IMR-90 (cell line): ENCODE measurements at regions not wholly inside any gene's neighbourhood (a gene's known extent, or its start where the extent isn't known, plus 50 kb on each side); places are given as distances from the start of the nearest gene placed in this dataset.

ENCODE experiments used
- BHLHE40 ChIP-seq: fragments of 150-350 bp; IDR thresholded peaks from 2 replicates; pipeline ENCODE4 v1.6.1; 2016; ENCODE audit warnings: mild to moderate bottlenecking, low read depth, low read length
- CEBPB ChIP-seq: IDR thresholded peaks from 2 replicates; pipeline ENCODE4 v1.6.1; 2012; ENCODE audit warnings: low read depth, low read length, improper control_type of control experiment
- MXI1 ChIP-seq: IDR thresholded peaks from 2 replicates; pipeline ENCODE4 v1.6.1; 2012; ENCODE audit warnings: low read depth, mild to moderate bottlenecking, low read length, moderate library complexity, borderline replicate concordance
- NFE2L2 ChIP-seq: fragments of 150-350 bp; IDR thresholded peaks from 2 replicates; pipeline ENCODE4 v1.6.1; 2016; ENCODE audit warnings: low read depth, mild to moderate bottlenecking, low read length
- POLR2A ChIP-seq: IDR thresholded peaks from 2 replicates; pipeline ENCODE4 v1.6.1; 2012; ENCODE audit warnings: mild to moderate bottlenecking, low read depth, low read length
- RAD21 ChIP-seq: IDR thresholded peaks from 2 replicates; pipeline ENCODE4 v1.6.1; 2012; ENCODE audit warnings: low read length, improper control_type of control experiment
- RCOR1 ChIP-seq: IDR thresholded peaks from 2 replicates; pipeline ENCODE4 v1.6.1; 2012; ENCODE audit warnings: mild to moderate bottlenecking, low read length, improper control_type of control experiment; ENCODE audit not compliant: insufficient replicate concordance
- RFX5 ChIP-seq: IDR thresholded peaks from 2 replicates; pipeline ENCODE4 v1.8.0; 2012; ENCODE audit warnings: low read depth, mild to moderate bottlenecking, low read length, moderate library complexity
- SMC3 ChIP-seq: fragments of 150-350 bp; IDR thresholded peaks from 2 replicates; pipeline ENCODE4 v1.6.1; 2016; ENCODE audit warnings: low read depth, mild to moderate bottlenecking, antibody characterized with exemption, low read length, moderate library complexity
- TF ChIP-seq, protein P1 (sequence below): conservative IDR thresholded peaks from 2 replicates; pipeline ENCODE4 v1.5.1; 2012; ENCODE audit warnings: mild to moderate bottlenecking, low read depth, low read length, improper control_type of control experiment
- TF ChIP-seq, protein P2 (sequence below): fragments of 150-350 bp; IDR thresholded peaks from 2 replicates; pipeline ENCODE4 v1.6.1; 2016; ENCODE audit warnings: low read depth, mild to moderate bottlenecking, low read length, moderate library complexity, borderline replicate concordance
- TF ChIP-seq, protein P3 (sequence below): fragments of 150-350 bp; IDR thresholded peaks from 2 replicates; pipeline ENCODE4 v1.6.1; 2017; ENCODE audit warnings: mild to moderate bottlenecking, antibody characterized with exemption, low read length, low read depth

DNA sequence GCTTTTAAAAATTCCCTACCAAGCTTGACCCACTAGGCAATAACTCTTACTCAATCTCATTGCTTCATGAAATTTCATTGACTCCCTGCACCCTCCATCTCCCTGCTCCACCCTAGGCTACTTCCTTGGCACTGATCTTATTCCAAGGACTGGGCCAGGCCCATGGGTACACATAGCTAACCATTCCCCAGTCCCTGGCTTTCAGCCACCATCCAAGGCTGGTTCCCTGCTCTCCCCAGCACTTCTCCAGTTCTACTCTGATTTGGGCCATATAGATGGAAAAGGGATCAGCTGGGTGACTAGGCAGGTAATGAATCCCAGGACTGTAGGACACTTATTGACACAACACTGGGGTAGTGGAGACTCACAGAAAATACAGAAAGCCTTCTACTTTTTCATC, 88.1 kb upstream of the NEO1 start:
- TF ChIP-seq CEBPB (no peak), MXI1 (no peak), RAD21 (no peak), POLR2A (no peak), SMC3 (no peak), RCOR1 (no peak), NFE2L2 (no peak), BHLHE40 (no peak), RFX5 (no peak)
- TF ChIP-seq, protein P1, sequence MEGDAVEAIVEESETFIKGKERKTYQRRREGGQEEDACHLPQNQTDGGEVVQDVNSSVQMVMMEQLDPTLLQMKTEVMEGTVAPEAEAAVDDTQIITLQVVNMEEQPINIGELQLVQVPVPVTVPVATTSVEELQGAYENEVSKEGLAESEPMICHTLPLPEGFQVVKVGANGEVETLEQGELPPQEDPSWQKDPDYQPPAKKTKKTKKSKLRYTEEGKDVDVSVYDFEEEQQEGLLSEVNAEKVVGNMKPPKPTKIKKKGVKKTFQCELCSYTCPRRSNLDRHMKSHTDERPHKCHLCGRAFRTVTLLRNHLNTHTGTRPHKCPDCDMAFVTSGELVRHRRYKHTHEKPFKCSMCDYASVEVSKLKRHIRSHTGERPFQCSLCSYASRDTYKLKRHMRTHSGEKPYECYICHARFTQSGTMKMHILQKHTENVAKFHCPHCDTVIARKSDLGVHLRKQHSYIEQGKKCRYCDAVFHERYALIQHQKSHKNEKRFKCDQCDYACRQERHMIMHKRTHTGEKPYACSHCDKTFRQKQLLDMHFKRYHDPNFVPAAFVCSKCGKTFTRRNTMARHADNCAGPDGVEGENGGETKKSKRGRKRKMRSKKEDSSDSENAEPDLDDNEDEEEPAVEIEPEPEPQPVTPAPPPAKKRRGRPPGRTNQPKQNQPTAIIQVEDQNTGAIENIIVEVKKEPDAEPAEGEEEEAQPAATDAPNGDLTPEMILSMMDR = no peak
- TF ChIP-seq, protein P2, sequence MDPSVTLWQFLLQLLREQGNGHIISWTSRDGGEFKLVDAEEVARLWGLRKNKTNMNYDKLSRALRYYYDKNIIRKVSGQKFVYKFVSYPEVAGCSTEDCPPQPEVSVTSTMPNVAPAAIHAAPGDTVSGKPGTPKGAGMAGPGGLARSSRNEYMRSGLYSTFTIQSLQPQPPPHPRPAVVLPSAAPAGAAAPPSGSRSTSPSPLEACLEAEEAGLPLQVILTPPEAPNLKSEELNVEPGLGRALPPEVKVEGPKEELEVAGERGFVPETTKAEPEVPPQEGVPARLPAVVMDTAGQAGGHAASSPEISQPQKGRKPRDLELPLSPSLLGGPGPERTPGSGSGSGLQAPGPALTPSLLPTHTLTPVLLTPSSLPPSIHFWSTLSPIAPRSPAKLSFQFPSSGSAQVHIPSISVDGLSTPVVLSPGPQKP = no peak
- TF ChIP-seq, protein P3, sequence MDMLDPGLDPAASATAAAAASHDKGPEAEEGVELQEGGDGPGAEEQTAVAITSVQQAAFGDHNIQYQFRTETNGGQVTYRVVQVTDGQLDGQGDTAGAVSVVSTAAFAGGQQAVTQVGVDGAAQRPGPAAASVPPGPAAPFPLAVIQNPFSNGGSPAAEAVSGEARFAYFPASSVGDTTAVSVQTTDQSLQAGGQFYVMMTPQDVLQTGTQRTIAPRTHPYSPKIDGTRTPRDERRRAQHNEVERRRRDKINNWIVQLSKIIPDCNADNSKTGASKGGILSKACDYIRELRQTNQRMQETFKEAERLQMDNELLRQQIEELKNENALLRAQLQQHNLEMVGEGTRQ = no peak
